HAP-1 (cell line): ENCODE measurements at regions not wholly inside any gene's neighbourhood (a gene's known extent, or its start where the extent isn't known, plus 50 kb on each side); places are given as distances from the start of the nearest gene placed in this dataset.

Source experiments
- DNase-seq, 2 experiments: peaks; one replicate each; pipeline ENCODE4 v3.0.0-alpha.2; 2016 to 2020; ENCODE audit warnings: low spot score in 2 of 2
- H3K27me3 ChIP-seq: fragments of 250-450 bp; sonication (Bioruptor Pico); 2 replicates; pipeline ENCODE4 v1.5.1; 2020; ENCODE audit warnings: low read depth, mild to moderate bottlenecking, moderate library complexity
- H3K36me3 ChIP-seq: fragments of 250-450 bp; sonication (Bioruptor Pico); replicated peaks from 2 replicates; pipeline ENCODE4 v1.5.1; 2020; ENCODE audit warnings: mild to moderate bottlenecking
- H3K4me1 ChIP-seq: fragments of 250-450 bp; sonication (Bioruptor Pico); 2 replicates; pipeline ENCODE4 v1.5.1; 2020; ENCODE audit warnings: mild to moderate bottlenecking
- H3K4me3 ChIP-seq: fragments of 250-450 bp; sonication (Bioruptor Pico); 2 replicates; pipeline ENCODE4 v1.5.1; 2020; ENCODE audit warnings: mild to moderate bottlenecking, moderate library complexity
- H3K9me3 ChIP-seq: fragments of 250-450 bp; sonication (Bioruptor Pico); 2 replicates; pipeline ENCODE4 v1.5.1; 2020; ENCODE audit warnings: mild to moderate bottlenecking, moderate library complexity
- in situ Hi-C: fragments of 300-500 bp; cut with MboI; formaldehyde crosslinking; loops from 3 replicates; pipeline ENCODE4 v1.14.3; 2020; ENCODE audit warnings: low sequenced_read_pairs, inconsistent platforms, mixed read lengths

GRCh38 chr9:108184941-108185340 is 670.8 kb downstream of the ACTL7B start:
- H3K4me1 ChIP-seq, result no peaks in the 10 kb centered on the region
- no peaks in the 10 kb centered on the region for H3K36me3 ChIP-seq
- DNase-seq, result no peak
- in situ Hi-C loops, result no loop called here
- H3K9me3 ChIP-seq, result no peaks in the 10 kb centered on the region; the same call in 1 of the 2 replicates
- no peaks in the 10 kb centered on the region for H3K27me3 ChIP-seq
- no peak overlapping the region for H3K4me3 ChIP-seq

DNA sequence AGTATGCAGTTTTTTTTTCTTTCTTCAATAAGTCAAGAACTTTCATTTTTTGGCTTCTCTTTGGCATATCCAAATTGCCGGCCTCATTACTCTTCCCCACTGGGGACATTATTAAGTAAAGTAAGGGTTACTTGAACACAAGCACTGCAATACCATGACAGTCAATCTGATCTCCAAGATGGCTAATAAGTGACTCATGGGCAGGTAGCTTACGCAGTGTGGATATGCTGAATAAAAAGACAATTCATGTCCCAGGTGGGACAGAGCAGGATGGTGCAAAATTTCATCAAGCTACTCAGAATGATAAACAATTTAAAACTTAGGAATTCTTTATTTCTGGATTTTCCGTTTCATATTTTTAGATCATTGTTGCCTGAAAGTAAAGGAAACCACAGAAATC is 671.8 kb downstream of the ACTL7B start:
- in situ Hi-C loops, result no loop called here
- Histone ChIP-seq H3K4me1 (no peaks in the 10 kb centered on the region), H3K4me3 (no peak overlapping the region), H3K9me3 (no peaks in the 10 kb centered on the region; the same call in 1 of the 2 replicates), H3K27me3 (no peaks in the 10 kb centered on the region), H3K36me3 (no peaks in the 10 kb centered on the region)
- DNase-seq, result no peak

- Histone ChIP-seq H3K4me1 (no peaks in the 10 kb centered on the region), H3K9me3 (no peaks in the 10 kb centered on the region; the same call in 1 of the 2 replicates), H3K36me3 (no peaks in the 10 kb centered on the region), H3K4me3 (no peak overlapping the region), H3K27me3 (no peaks in the 10 kb centered on the region)
- no peak for DNase-seq
- in situ Hi-C loops, result no loop called here
These were observed 672.8 kb downstream of the ACTL7B start for GRCh38 chr9:108182950-108183381.

- Histone ChIP-seq H3K4me3 (no peak overlapping the region), H3K36me3 (no peaks in the 10 kb centered on the region), H3K9me3 (no peaks in the 10 kb centered on the region; the same call in 1 of the 2 replicates), H3K27me3 (no peaks in the 10 kb centered on the region), H3K4me1 (no peaks in the 10 kb centered on the region)
- DNase-seq, result no peak
- in situ Hi-C loops, result no loop called here
These were observed 673.5 kb downstream of the ACTL7B start for GRCh38 chr9:108182270-108182669.

GRCh38 chr9:108181441-108181840 is 674.3 kb downstream of the ACTL7B start:
- Histone ChIP-seq H3K4me3 (no peak overlapping the region), H3K36me3 (no peaks in the 10 kb centered on the region), H3K9me3 (no peaks in the 10 kb centered on the region; the same call in 1 of the 2 replicates), H3K4me1 (no peaks in the 10 kb centered on the region), H3K27me3 (no peaks in the 10 kb centered on the region)
- DNase-seq, result no peak
- in situ Hi-C loops, result no loop called here

GRCh38 chr9:108180541-108180940 is 675.2 kb downstream of the ACTL7B start:
- Histone ChIP-seq H3K4me3 (no peak overlapping the region), H3K4me1 (no peaks in the 10 kb centered on the region), H3K36me3 (no peaks in the 10 kb centered on the region), H3K27me3 (no peaks in the 10 kb centered on the region), H3K9me3 (no peaks in the 10 kb centered on the region; the same call in 1 of the 2 replicates)
- in situ Hi-C loops, result no loop called here
- no peak for DNase-seq

DNA sequence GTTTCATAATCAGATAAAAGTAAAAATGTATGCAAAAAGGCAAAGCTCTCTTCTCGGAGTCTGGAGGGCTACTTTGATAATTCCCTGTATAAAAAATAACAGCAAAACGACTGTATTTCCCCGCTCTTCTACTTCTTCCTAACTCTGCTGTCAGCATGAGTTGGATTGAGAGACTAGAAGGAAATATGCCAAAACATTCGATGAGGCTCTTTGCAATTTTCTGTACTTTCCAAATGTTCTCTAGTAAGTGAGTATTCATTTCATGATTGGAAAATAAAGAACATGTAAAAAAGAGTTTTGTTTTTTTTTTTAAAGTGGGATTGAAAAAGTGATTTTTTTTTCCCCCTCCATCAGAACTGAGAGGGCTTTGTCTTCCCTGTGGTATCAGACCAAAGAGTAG is 677.5 kb downstream of the ACTL7B start:
- H3K4me3 ChIP-seq, result no peak overlapping the region
- no peaks in the 10 kb centered on the region for H3K9me3 ChIP-seq
- H3K4me1 ChIP-seq, result no peaks in the 10 kb centered on the region
- in situ Hi-C loops, result no loop called here
- DNase-seq, result no peak
- H3K36me3 ChIP-seq, result no peaks in the 10 kb centered on the region
- H3K27me3 ChIP-seq, result no peaks in the 10 kb centered on the region

DNA sequence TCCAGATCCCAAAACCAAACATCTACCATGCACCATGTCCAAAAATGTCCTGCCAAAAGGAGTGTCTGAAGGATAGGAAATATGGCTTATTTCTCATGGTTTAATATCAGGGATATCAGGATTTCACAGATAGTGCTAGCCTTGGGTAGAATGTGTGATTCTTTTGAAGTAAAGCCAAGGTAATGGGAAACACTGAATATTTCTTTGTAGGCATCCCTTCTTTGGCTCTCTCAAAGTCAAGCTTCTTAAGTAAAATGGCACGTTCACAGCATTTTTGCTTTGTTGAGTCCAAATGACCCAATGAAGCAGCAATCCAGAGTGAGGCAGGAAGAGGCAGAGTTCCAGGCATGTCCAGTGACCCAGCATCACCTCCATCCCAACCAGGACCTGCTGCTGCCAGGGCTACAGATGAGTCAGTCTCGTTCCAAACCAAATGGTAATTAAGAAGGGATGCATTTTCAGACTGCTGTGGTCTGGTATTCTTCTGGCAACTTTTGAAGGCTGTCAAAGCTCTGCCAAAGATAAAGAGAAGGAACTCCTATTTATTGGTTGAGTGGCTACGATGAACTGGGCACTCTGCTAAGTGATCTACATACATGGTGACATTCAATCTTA is 678.8 kb upstream of the KLF4 start:
- Histone ChIP-seq H3K27me3 (no peaks in the 10 kb centered on the region), H3K9me3 (no peaks in the 10 kb centered on the region), H3K4me1 (no peaks in the 10 kb centered on the region; the same call in 1 of the 2 replicates), H3K4me3 (no peak overlapping the region), H3K36me3 (no peaks in the 10 kb centered on the region)
- DNase-seq, result no peak
- in situ Hi-C loops, result no loop called here

- in situ Hi-C loops, result no loop called here
- H3K4me3 ChIP-seq, result no peak overlapping the region
These were observed 677.7 kb upstream of the KLF4 start for GRCh38 chr9:108167136-108167900.

DNA sequence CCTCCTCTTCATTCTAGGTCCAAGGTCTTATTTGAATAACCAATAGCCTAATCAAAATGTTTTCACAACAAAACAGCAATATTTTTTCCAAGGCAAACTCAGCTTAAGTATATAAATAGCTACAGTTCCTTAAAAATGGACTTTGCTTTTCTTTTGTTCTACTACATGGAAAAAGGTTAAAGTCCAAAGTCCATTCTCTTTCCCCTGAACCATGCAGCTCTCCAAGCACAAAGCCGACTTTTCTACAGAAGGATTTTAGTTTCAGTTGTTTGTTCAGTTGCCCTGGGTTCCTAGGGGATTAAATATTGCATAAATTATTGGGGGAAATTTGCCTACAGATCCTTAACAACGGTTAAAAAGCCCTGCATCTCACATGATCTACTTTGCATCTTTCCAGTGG is 677.0 kb upstream of the KLF4 start:
- Histone ChIP-seq H3K36me3 (no peaks in the 10 kb centered on the region), H3K4me1 (no peaks in the 10 kb centered on the region; the same call in 1 of the 2 replicates), H3K4me3 (no peak overlapping the region), H3K27me3 (no peaks in the 10 kb centered on the region), H3K9me3 (no peaks in the 10 kb centered on the region)
- peak; percentile 11 to 38 for DNase-seq
- in situ Hi-C loops, result no loop called here

More at GRCh38 chr9:108167136-108167900, 677.7 kb upstream of the KLF4 start:
- H3K27me3 ChIP-seq, result no peaks in the 10 kb centered on the region
- H3K36me3 ChIP-seq, result no peaks in the 10 kb centered on the region
- no peaks in the 10 kb centered on the region for H3K9me3 ChIP-seq
- no peak for DNase-seq
- no peaks in the 10 kb centered on the region; the same call in 1 of the 2 replicates for H3K4me1 ChIP-seq

DNA sequence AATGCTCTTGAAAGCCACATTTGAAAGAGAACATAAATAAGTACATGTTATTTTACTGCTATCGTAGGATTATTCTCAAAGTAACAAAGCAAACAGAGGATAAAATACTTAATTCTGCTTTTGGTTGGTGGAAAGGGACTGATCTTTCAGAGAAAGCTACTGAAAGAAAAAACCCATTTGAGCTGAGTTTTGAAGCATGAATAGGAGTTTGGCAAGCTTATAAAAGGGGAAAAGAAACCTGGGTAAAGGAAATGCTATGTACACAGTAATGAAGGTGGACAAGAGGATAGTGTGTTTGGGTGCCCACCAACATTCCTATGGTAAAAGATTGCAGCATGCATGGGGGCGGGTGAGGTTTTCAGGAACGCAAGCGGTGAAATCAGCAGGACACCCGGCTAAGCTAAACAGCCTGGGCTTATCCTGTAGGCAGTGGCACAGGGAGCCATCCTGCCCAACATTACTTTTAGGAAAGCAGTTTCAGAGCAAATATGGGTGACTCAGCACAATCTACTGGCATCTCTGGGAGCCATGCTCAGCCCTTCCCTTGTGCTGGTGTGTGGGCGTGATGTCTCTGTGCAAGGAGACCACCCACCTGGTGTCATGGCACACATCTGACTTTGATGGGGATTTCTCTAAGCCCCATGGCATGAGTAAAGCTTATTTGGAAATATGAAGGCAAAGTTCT is 673.9 kb upstream of the KLF4 start:
- no peak for DNase-seq
- H3K4me1 ChIP-seq, result no peaks in the 10 kb centered on the region; the same call in 1 of the 2 replicates
- no peaks in the 10 kb centered on the region for H3K36me3 ChIP-seq
- H3K9me3 ChIP-seq, result no peaks in the 10 kb centered on the region
- no peak overlapping the region for H3K4me3 ChIP-seq
- in situ Hi-C loops, result no loop called here
- no peaks in the 10 kb centered on the region for H3K27me3 ChIP-seq

GRCh38 chr9:108162664-108163063 is 673.1 kb upstream of the KLF4 start:
- Histone ChIP-seq H3K27me3 (no peaks in the 10 kb centered on the region), H3K36me3 (no peaks in the 10 kb centered on the region), H3K4me3 (no peak overlapping the region), H3K9me3 (no peaks in the 10 kb centered on the region), H3K4me1 (no peaks in the 10 kb centered on the region; the same call in 1 of the 2 replicates)
- DNase-seq, result no peak
- in situ Hi-C loops, result no loop called here

GRCh38 chr9:108161503-108161902 is 671.9 kb upstream of the KLF4 start:
- H3K4me1 ChIP-seq, result no peaks in the 10 kb centered on the region
- in situ Hi-C loops, result no loop called here
- H3K27me3 ChIP-seq, result no peaks in the 10 kb centered on the region
- no peak for DNase-seq
- no peaks in the 10 kb centered on the region for H3K9me3 ChIP-seq
- H3K4me3 ChIP-seq, result no peak overlapping the region
- H3K36me3 ChIP-seq, result no peaks in the 10 kb centered on the region
